Adrenal gland (tissue), 5 donors: ENCODE measurements at regions not wholly inside any gene's neighbourhood (a gene's known extent, or its start where the extent isn't known, plus 50 kb on each side); places are given as distances from the start of the nearest gene placed in this dataset.

Experiments
- CTCF ChIP-seq, 6 experiments: fragments of 450-650 bp in 4 of 6; fragments of 200-600 bp in 2 of 6; sonication (generic) in 1 of 6; IDR thresholded peaks; 1 replicate in 5 of 6; 2 replicates in 1 of 6; pipeline versions ENCODE4 v1.5.1 to v1.8.0; 2016 to 2021; ENCODE audit warnings: antibody characterized with exemption in 6 of 6, mild to moderate bottlenecking in 2 of 6, moderate library complexity in 1 of 6
- POLR2A ChIP-seq, 2 donors: fragments of 450-650 bp; IDR thresholded peaks; one replicate each; pipeline ENCODE4 v1.6.1; 2017; ENCODE audit warnings: antibody characterized with exemption in 2 of 2, mild to moderate bottlenecking in 2 of 2, moderate library complexity in 1 of 2
- donor health status: DM: no; HTN: no; CAD: no.

GRCh38 chr16:48471435-48471834 lies 86.2 kb upstream of the SIAH1 start:
- TF ChIP-seq CTCF (IDR thresholded peaks at IDR 0.05): no peak
- no peak for TF ChIP-seq POLR2A (IDR thresholded peaks at IDR 0.05)
